NCI-H2029 treated with DMSO at 0.1 percent for 48 hours (cell line): ENCODE measurements at regions not wholly inside any gene's neighbourhood (a gene's known extent, or its start where the extent isn't known, plus 50 kb on each side); places are given as distances from the start of the nearest gene placed in this dataset.

Experiments
- DNase-seq: peaks from one replicate; lab custom pipeline; 2025; lab: John Stamatoyannopoulos, UW

DNA sequence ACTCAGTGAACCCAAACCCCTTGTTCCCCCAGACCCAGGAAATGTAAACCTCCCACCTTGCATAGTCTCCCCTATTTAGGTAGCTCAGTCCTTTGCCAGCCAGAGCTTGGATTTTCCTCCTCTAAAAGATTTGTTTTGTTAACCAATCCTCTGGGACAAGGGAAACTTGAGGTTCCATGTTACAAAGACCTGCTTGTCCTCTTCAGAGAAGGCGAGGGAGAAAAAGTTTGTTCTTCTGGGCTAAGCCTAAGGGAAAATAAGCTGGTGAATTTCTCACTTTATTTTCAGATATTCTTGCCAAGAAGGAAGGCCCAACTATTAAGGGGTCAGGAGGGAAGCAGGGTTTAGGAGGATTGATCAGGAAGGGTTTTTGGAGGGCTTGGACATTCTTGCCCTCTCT is 136.1 kb upstream of the PROK2 start:
- DNase-seq: no peak

DNA sequence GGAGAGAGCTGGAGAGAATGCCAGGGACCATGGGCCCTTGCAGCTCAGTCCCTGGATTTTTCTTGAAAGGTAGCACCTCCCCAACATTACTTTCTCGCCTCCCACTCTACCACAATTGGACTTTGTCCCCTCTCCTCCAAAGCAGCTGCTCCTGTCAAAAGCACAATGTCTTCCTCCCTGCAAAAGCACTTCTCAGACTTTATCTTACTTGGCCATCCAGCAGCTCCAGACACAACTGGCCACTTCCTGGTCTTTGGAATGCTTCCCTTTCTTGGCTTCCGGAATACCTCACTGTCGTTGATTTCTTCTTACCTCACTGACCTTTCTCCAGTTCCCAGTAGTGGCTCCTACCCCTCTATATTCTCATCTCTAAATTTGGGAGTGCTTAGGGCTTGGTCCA is 134.6 kb upstream of the PROK2 start:
- no peak for DNase-seq

- no peak for DNase-seq
Observed at GRCh38 chr3:71917545-71917944, 132.6 kb upstream of the PROK2 start.

DNA sequence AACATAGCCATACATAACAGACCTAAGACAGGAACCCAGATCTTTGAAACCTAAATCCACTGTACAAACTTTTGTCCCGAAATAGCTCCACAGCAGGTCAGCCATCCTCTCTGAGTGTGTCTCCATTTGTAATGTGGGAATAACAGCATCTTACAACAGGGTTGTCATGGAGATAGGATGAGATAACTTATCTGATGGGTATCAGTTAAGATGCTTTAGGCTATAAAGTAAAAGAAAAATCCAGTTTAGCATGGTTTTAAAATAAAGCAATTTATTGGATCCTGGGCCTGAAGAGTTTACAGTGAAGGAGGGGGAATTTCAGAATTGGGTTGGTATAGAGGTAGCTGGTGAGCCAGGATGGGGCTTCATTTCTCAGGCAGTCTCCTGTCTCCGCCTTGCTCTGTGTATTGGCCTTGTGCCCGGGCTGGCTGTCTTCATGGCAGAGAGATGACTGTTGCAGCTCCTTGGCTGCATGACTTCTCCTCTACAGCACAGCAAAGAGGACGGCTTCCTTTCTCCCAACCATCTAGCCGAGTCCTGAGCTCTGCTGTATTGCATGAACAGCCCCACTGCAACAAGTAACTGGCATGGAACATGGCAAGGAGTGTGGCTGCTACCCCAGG is 131.9 kb upstream of the PROK2 start:
- no peak for DNase-seq

- no peak for DNase-seq
Observed at GRCh38 chr3:71912839-71913495, 128.0 kb upstream of the PROK2 start.

- DNase-seq: no peak
Observed at GRCh38 chr3:71910108-71910507, 125.2 kb upstream of the PROK2 start.

DNA sequence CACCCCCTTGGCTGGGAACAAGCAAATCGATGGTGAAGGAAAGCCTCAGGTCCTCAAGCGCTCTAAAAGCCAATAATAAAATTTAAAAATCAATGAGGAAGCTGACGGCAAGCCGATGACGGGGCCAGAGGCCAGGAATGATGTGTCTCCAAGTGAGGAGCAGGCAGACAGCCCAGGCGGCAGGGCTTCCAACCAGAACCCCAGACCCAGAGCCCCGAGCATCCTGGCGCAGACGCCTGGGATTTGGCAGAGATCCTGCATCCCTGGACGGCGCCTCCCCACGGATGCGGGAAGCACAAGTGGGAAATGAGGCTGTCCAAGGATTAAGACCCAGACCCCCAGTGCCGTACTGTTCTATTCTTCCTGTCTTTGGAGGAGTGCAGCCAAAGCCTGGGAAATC is 123.0 kb upstream of the PROK2 start:
- DNase-seq: no peak

GRCh38 chr3:71906976-71907375 is 122.0 kb upstream of the PROK2 start:
- DNase-seq: no peak

DNA sequence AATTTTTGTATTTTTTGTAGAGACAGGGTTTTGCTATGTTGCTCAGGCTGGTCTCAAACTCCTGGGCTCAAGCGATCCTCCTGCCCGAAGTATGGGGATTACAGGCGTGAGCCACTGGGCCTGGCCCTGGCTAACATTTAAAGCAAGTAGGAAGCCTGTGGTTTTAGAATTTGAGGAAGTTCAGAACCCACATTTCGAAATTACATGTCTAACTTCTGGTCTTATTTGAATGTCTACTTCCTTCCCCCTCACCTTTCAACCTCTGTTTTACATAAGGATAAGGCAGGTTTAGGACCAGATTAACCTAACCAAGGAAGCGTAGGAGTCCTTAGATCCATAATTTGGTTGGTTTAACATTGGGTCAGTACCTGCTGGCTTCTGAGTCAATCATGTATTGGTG is 120.5 kb upstream of the PROK2 start:
- DNase-seq: no peak

GRCh38 chr3:71903936-71904335 is 119.0 kb upstream of the PROK2 start:
- DNase-seq: no peak

GRCh38 chr3:71903112-71903495 is 118.2 kb upstream of the PROK2 start:
- DNase-seq: no peak

GRCh38 chr3:71902258-71903111 is 117.5 kb upstream of the PROK2 start:
- no peak for DNase-seq

GRCh38 chr3:71901645-71902044 is 116.7 kb upstream of the PROK2 start:
- DNase-seq: no peak

DNA sequence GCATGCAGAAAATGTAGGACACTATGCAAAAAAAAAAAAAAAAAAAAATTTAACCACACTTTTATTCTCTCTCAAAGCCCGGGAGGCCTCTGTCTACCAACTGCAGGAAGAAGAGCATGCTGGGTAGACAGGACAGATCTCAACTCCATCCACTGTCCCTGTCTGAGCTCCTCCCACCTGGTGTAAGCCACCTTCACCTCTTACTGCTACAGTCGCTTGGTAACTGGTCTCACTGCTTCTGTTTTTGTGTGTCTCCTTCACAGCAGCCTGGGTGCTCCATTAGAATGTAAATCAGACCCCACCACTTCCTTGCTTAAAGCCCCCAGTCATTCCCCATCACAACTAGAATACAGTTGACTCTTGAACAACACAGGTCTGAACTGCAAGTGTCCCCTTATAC is 115.1 kb upstream of the PROK2 start:
- DNase-seq: no peak

GRCh38 chr3:71896751-71897150 is 111.8 kb upstream of the PROK2 start:
- no peak for DNase-seq

GRCh38 chr3:71893702-71894479 is 108.9 kb upstream of the PROK2 start:
- DNase-seq: no peak

DNA sequence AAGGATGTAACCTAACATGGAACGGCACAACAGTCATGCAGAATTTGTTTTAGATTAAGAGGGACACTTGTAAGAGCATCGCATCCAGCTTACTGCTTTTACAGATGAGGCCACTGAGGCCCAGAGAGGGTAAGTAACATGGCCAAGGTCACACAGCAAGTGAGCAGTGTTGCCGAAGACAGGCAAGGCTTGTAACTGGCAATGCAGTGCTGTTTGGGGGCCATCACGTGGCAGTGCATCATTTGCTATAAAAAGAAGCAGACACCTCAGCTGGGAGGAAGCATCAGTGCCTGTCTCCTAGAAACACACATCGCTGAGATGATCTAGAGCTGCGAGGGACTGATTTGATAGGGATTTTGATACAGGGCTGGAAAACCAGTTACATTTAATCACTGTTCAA is 108.2 kb upstream of the PROK2 start:
- DNase-seq: no peak

- no peak for DNase-seq
Observed at GRCh38 chr3:71891483-71891882, 106.5 kb upstream of the PROK2 start.

- DNase-seq: no peak
Observed at GRCh38 chr3:71890356-71890931, 105.5 kb upstream of the PROK2 start.

DNA sequence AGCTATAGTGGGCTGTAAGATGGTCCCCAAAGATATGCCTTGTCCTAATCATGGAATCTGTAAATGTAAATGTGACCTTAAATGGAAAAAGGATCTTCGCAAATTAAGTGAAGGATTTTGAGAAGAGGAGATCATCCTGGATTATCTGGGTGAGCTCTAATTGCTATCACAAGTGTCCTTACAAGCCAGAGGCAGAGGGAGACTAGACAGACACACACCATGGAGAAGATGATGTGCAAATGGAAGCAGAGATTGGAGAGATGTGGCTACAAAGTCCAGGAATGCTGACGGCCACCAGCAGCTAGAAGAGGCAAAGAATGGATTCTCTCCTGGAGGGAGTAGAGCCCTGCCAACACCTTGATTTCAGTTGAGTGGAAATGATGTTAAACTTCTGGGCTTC is 102.3 kb upstream of the PROK2 start:
- no peak for DNase-seq

- DNase-seq: no peak
Observed at GRCh38 chr3:71885006-71885405, 100.1 kb upstream of the PROK2 start.

GRCh38 chr3:71881732-71882131 is 96.8 kb upstream of the PROK2 start:
- DNase-seq: no peak
